GM21390 (cell line): ENCODE measurements at regions not wholly inside any gene's neighbourhood (a gene's known extent, or its start where the extent isn't known, plus 50 kb on each side); places are given as distances from the start of the nearest gene placed in this dataset.

Experiments used
- ATAC-seq: cut with Tn5 transposase; IDR thresholded peaks from one replicate; pipeline ENCODE4 v1.9.1; 2021; ENCODE audit not compliant: unreplicated experiment

DNA sequence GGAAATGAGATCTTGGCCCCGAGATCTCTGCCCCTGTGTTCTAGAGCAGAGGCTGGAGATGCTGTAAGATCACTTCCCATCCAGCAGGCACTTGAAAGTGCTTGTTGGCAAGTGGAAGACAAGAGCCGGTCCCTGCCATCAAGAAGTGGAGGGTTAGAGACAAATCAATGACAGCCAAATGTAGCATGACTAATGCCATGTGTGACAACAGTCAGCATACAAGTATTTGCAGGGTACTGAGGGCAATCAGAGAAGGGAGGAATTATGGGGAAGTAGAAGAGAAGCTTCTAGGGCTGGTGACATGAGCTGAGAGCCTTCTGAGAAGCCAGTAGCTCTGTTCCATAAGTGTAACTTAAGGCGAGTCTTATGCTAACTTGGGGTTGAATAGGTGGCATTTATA is 58.6 kb downstream of the TMEM17 start:
- no peak for ATAC-seq

GRCh38 chr2:62446491-62446890 is 59.5 kb downstream of the TMEM17 start:
- no peak for ATAC-seq

- no peak for ATAC-seq
Observed at GRCh38 chr2:62443886-62444285, 62.1 kb downstream of the TMEM17 start.

DNA sequence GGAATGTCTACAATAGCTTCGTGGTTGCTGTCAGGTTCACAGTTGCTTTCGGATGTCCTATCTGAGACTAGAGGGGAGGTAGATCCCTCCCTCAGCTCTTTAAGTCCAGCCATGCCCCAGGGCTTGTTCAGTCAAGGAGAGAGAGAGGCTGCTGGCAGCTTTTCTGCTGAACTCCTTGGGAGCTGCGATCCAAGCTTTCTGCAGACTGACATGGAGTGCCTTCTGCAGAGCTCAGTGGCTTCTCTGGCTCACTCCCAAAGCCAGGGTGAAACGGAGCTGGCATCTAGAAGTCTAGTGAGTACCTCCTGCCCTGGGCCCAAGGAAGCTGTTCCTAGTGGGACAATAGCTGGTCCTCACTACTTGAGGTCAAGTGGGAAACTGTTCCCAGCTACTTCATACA is 62.5 kb downstream of the TMEM17 start:
- no peak for ATAC-seq

GRCh38 chr2:62441824-62442223 is 64.2 kb downstream of the TMEM17 start:
- ATAC-seq, result no peak

DNA sequence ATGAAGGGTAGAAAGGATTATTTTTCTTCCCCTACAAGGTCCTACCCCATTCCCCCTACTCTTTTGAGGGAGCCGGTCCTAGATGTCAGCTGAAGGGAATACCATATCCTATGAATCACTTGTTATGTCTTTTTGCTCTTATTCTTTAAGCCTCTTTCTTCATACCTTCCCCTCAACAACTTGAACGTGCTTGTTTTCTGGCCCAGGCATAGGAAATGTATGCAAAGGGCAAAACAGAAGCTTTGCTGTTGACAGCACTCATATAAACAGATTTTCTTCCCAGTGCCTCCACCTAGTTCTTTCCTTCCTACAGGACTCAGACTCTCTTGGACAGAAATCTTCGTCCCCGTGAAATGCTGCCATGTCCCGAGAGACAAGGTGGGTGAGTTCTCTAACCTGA is 64.6 kb downstream of the TMEM17 start:
- no peak for ATAC-seq

- ATAC-seq, result no peak
Observed at GRCh38 chr2:62440281-62440946, 65.6 kb downstream of the TMEM17 start.

GRCh38 chr2:62439425-62439824 is 66.6 kb downstream of the TMEM17 start:
- no peak for ATAC-seq

DNA sequence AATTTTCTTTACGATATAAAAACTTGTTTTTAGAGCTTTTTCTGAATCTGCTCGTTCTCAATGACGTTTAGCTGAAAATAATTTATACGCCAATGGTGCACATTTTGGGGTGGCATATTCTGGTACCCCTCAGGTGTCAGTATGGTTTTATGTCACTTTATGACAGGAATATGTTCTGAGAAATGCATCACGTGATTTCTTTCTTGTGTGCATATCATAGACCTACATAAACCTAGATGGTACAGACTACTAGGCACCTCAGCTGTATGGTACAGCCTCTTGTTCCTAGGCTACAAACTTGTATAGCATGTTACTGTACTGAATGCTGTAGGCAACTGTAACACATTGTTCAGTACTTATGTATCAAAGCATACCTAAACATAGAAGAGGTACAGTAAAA is 68.2 kb downstream of the TMEM17 start:
- ATAC-seq, result no peak

- ATAC-seq, result peak; percentile 90
Observed at GRCh38 chr2:62435720-62436119, 70.3 kb downstream of the TMEM17 start.

GRCh38 chr2:62432407-62432806 is 73.6 kb downstream of the TMEM17 start:
- ATAC-seq, result no peak

DNA sequence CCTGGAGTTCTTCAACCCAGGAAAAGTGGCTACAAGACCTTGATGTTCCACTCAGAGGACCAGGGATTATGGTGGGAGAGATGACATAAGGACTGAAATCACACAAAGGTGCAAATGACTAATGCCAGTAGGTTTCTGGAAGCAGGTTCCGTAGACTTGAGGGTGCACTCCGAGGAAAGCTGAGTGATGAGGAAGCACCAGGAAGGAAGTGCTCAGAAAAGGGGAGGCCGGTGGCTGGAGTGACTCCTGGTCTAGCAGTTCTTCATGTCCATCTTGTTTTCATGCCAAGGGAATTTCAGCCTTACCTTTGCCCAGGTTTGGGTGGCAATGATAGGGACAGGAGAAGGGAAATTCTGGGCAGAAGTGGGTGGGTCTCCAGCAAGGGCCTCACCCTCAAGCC is 74.5 kb downstream of the TMEM17 start:
- no peak for ATAC-seq

- ATAC-seq, result no peak
Observed at GRCh38 chr2:62430146-62430545, 75.8 kb downstream of the TMEM17 start.

GRCh38 chr2:62427146-62427545 is 78.8 kb downstream of the TMEM17 start:
- no peak for ATAC-seq

- no peak for ATAC-seq
Observed at GRCh38 chr2:62426154-62426912, 79.7 kb downstream of the TMEM17 start.

GRCh38 chr2:62425684-62426083 is 80.3 kb downstream of the TMEM17 start:
- no peak for ATAC-seq

GRCh38 chr2:62424899-62425298 is 81.1 kb downstream of the TMEM17 start:
- ATAC-seq, result no peak

- no peak for ATAC-seq
Observed at GRCh38 chr2:62423883-62424458, 82.0 kb downstream of the TMEM17 start.

DNA sequence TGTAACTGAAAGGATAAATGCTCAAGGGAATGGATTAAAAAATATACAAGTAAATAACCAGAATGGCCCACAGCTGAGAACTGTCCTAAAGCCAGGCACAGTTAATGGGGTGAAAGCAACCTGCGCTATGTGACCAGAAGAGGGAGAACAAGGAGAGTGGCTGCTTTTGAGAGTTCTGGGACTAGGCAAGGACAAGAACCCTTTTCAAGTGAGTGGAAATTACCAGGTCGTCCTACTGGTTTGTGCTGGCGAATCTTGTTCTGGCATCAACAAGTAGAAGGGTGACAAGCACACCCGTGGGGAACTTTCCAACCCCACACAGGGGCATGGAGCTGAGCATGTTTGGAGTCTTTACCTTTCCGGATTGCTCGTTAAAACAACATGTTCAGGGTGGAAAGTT is 82.8 kb downstream of the TMEM17 start:
- ATAC-seq, result no peak

DNA sequence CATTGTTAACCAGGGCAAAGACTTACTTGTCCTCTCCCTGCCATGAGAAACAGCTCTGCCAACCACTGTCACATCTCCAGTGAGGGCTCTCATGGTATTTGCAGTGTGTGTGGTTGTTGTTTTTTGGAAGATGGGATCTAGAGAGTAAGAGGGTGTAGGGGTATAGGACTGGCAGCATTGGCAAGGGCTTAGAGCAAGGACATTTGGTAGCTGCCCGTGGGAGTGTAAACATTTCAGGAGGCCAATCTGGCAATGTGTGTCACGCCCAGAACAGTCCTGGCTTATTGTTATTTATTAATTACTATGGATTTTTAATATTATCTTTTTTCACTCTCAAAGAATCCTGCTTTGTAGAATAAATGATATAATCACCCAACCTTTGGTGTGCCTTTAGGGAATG is 90.5 kb downstream of the TMEM17 start:
- ATAC-seq, result no peak

GRCh38 chr2:62415019-62415431 is 91.0 kb downstream of the TMEM17 start:
- peak; percentile 84 for ATAC-seq

DNA sequence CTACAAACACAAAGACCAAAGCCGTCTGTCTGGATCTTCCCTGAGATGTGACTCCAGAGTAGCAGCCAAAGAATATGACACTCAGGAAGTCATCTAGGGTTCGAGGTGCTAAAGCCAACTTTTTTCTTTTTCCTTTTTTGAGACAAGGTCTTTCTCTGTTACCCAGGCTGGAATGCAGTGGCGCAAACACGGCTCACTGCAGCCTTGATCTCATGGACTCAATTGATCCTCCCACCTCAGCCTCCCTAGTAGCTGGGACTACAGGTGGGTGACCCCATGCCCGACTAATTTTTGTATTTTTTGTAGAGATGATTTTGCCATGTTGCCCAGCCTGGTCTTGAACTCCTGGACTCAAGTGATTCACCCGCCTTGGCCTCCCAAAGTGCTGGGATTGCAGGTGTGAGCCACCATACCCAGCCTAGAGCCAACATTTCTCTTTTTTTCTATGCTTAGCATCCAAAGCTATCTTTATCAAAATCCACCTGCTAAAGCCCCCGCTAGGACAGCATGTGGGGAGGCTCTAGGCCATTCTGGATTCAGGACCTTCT is 92.8 kb downstream of the TMEM17 start:
- ATAC-seq, result no peak
